GDM1 (cell line): ENCODE measurements at regions not wholly inside any gene's neighbourhood (a gene's known extent, or its start where the extent isn't known, plus 50 kb on each side); places are given as distances from the start of the nearest gene placed in this dataset.
"Not testable (repeated sequence)": the region's sequence is repeated elsewhere in the genome, so short reads cannot be mapped to it uniquely, and the experiment has no call there.

ENCODE experiments used
- DNase-seq: peaks from one replicate; lab custom pipeline; 2025; lab: John Stamatoyannopoulos, UW

DNA sequence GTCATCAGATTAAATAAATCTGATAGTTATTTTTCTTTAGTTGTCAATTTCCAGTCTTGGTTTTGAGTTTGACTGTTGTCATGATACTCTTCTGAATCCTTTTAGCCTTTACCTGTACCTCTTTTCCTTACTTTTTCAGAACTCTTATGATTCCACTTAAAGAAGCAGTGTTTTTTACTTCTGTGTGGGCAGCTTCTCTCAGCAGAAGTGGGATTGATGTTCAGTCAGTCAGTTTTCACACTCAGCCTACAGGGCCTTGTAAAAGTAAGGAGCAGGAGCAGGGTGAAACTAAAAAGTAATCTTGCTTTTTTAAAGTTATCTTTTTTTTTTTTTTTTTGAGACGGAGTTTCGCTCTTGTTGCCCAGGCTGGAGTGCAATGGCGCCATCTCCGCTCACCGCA is 75.1 kb downstream of the HAUS1 start:
- no peak for DNase-seq

DNA sequence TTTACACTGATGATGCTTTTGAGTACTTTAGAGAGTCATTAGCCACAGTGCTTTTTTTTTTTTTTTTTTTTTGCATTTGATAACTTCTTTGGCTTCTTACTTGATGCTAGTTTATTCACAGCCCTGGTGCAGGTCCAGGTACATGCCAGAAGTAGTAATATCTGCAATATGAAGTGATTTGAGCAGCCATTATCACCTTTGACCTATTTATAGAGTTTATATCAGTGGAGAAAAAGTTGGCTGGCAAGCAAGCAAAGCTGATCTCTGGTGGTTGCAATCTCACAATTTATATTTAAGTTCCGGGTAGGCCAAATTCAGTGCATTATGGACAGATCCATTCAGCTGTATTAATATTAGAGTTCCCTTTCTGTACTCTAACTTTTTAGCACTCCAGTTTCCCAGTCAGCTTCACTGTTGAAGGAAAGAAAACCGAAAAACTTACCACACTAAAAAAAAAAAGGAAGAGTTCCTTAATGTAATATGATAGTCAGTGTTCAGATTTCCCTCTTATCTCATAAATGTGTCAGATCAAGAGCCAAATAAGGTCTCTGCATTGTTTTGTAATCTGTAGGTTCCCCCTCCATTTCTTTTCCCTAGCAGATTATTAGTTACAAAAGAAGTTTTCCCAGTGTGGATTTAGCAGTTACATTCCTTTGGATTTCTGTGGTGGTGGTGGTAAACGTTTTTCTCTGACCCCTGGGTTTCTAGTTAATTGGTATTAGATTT is 78.6 kb downstream of the HAUS1 start:
- DNase-seq: no peak

DNA sequence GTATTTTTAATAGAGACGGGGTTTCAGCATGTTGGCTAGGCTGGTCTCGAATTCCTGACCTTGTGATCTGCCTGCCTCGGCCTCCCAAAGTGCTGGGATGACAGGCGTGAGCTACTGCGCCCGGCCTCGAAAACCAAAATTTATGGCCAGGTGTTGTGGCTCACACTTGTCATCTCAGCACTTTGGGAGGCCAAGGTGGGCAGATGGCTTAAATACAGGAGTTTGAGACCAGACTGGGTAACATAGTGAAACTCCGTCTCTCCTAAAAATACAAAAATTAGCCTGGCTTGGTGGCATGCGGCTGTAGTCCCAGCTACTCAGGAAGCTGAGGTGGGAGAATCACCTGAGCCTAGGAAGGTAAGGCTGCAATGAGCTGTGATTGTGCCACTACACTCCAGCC is 80.1 kb downstream of the HAUS1 start:
- DNase-seq: not testable (repeated sequence)

DNA sequence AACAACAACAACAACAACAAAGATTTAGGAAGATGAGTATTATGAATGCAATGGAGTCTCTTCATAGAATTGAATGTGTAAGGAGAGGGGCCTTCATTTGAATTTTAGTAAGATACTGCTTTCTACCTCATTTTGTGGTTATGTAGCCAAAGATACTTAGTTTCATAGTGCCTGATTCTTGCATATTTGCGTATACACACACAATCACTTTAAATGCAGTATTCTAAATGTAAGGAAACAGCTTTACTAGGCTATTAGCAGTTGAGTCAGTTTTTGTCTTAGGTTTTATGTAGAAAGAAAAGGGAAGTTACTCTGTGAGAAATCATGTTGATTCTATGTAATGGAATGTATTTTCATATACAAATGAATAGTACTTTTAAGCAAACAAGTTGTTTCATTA is 80.5 kb downstream of the HAUS1 start:
- DNase-seq: no peak

DNA sequence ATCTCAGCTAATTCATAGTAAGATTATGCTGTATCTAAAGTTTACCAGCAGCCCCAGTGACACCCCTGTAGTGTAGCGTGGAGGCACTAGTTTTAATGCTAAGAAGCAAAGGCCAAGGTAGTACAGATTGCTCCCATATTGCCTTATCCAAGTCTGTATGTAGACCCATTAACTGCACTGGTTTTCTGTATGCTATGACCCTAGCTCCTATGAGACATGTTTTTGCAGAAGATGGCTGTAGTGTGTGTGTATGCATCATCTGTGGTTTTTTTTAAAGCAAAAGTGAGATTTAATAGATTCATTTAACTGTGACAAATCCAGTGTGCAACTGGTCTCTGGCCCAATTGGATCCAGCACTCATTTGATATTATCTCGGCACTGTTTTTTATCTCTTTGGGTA is 86.5 kb downstream of the HAUS1 start:
- DNase-seq: no peak

DNA sequence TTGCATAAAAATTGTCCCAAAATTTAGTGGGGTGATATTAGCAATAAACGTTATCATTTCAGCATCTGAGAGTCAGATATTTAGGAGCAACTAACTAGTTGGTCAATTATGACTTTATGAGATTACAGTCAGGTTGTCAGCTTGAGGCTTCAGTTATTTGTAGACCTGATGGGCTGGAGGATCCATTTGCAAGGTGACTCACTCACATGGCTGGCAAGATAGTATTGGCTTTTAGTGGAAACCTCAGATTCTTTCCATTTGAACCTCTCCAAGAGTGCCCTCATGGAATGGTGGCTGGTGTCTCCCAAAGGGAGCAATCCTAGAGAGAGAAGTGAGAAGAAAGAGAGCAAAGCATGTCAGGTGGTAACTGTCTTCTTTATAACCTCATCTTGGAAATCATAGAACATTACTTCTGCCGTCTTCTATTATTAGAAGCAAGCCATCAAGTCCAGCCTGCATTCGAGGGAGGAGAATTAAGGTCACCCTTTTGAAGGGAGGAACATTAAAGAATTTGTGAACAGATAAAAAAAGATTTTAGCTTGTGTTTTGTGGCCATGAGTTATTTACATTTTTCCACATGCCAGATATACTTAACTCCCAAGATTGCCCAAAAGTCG is 92.5 kb downstream of the HAUS1 start:
- no peak for DNase-seq

DNA sequence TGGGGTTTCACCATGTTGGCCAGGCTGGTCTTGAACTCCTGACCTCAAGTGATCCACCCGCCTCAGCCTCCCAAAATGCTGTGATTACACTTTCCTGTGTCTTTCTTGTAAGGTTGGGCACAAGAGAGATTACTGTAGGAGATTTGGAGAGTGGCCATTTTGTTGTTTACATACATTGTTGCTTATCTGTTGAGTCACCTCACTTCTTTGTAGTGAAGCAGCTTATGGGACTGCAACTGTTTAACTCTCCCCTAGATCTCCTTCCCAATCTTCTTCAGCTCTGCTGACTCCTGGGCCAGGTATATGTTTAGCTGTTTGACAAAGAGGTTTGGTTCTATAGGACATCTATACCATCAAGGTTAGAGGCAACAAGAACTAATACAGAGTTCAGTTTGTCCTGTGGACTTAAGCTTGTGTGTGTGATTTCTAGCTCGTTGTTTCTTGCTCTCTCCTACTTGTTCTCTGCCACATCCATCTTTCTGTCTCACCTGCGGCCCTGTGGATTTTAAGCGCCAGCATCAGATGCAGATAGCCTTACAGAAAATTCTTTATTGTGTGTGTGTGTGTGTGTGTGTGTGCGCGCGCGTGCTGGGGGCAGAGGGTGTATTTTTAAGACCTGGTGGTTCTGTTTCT is 95.4 kb downstream of the HAUS1 start:
- DNase-seq: no peak

DNA sequence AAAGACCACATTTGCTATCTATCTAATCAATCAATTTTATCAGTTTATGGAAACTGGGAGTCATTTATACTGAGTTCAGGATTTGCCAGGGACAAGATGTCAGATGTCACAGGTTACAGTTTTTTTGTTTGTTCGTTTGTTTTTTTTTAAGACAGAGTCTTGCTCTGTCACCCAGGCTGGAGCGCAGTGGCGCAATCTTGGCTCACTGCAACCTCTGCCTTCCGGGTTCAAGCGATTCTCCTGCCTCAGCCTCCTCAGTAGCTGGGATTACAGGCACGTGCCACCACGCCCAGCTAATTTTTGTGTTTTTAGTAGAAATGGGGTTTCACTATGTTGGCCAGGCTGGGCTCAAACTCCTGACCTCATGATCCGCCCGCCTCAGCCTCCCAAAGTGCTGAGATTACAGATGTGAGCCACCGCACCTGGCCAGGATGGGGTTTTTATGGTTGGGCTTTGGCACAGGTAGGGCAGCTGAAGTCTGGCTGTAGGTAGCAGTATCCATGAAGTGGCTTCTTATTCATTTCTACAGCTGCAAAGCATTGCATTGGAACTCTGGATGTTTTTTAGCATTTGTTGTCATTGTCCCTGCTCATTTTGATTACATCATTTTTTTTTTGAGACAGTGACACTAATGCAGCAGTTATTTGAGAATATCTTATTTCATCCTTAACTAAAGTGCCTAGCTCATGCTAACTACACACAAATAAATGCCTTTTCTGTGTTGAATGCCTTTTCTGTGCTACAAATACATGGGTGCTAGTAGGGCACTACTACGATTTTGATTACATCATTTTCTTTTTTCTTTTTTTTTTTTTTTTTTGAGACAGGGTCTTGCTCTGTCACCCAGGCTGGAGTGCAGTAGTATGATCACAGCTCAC is 96.2 kb downstream of the HAUS1 start:
- DNase-seq: not testable (repeated sequence)

DNA sequence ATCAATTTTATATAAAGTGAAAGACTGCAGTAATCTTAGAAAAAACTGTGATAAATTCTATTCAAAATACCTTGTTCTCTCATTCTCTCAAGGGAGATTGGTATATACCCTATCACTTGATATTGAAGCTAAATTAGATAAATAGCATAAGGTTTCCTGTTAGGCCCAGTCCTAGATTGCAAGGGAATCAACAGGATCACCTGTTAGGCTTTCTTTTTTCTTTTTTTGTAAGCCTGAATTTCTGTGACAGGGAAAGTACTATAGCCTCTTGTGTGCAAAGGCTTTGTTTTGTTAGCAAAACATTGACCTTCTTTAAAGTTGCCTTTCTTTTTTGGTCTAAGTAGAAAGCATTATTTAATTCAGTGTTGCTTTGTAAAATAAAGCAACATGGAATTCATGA is 100.0 kb downstream of the HAUS1 start:
- no peak for DNase-seq

DNA sequence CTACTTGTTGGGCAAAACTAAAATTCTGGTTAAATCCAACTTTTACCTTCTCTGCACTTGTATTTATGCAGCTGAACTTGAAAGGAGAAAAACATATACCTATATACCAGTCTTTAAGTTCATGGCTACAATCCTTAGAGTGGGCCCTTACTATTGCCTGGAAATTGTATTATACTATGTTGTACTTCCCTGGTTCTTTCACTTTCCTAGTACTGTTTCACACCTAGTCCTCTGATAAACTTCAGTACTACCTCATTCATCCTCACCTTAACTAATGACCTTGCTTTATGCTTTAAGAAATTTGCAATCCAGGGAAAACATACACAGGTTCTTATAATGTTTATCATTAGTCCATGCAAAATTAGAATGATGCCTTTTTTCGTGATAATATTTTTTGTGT is 103.8 kb downstream of the HAUS1 start:
- no peak for DNase-seq

DNA sequence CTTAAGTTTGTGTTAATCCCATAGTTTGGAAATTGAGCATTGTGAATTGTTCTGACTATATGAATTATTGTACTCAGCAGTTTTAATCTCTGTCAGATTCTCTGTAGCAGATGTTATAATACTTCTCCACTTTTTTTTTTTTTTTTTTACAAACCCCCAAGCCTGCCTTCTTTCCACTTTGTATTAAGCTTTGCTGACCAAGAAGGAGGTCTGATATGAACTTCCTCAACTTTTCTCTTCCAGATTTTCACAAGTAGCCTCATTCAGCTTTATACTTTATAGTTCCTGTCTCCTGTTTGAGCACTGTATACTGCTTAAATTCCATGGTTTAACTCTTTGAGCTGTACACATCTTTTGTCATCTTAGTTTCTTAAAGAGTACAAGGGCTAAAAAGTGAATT is 105.0 kb downstream of the HAUS1 start:
- DNase-seq: no peak

DNA sequence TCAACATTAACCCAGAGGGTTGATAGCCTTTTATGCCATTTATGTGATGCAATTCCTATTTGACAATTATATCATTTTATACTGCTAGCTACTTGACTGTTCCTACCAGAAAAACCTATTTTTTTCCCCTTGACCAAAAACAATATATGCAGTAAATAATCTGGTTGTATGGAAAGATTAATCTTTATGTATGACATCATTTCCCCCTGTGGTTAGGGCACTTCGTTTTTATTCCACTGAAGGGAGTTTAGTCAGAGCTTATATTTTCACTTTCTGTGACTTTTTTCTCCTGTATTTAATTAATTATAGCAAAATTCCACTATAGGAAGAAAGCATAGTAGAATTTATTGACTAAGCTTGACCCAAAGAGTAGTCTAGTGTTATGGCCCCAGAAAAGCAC is 107.6 kb downstream of the HAUS1 start:
- DNase-seq: no peak

DNA sequence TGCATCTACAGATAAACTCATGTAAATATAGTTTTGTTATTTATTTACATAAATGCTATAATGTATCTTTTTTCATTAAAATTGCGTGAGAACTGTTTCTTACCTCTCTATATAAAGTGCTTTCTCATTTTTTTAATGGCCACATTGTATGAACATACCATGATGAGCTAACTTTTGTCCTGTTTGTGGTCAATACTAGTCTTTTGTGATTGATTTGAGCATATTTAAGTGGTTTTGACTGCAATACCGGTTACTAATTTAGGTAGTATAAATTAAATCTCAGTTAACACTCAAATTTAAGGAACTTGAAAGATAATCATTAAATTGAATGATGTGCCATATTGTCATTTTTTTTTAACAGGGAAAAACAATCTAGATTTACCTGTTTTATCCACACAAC is 108.2 kb downstream of the HAUS1 start:
- no peak for DNase-seq

DNA sequence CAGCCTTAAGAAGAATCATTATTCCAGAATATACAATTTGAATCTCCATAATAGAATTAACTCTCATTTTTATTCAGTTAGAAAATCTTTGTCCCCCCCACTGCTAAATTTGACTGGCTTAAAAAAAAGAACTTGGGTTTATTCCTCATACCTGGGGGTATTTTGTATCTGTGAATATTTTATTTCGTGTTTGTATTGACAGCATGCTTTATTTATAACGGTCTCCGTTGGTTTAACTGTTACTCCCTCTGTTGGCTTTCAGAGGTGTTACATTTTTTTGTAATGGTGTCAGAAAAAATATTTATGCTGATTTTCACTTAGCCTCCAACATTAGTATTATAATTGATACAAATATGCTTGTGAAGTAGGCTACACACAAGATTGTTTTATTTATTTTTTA is 109.1 kb downstream of the HAUS1 start:
- DNase-seq: no peak

DNA sequence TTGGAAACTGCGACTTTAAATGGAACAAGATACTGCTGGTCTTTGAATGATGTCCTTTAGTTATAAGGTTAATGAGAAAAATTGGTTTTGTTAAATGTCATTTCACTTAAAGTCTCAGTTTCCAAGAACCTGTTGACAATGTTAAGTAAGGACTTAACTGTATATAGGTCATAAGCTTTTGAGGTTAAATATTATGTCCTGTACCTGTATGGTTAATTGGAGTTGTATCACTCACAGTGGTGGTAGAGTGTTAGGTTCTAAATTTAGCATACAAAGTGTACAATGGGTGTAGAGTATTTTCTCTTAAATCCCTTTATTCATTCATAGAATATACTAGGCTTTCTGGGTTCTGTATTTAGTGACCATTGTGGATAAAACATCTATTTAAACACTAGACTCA is 110.2 kb downstream of the HAUS1 start:
- DNase-seq: no peak

DNA sequence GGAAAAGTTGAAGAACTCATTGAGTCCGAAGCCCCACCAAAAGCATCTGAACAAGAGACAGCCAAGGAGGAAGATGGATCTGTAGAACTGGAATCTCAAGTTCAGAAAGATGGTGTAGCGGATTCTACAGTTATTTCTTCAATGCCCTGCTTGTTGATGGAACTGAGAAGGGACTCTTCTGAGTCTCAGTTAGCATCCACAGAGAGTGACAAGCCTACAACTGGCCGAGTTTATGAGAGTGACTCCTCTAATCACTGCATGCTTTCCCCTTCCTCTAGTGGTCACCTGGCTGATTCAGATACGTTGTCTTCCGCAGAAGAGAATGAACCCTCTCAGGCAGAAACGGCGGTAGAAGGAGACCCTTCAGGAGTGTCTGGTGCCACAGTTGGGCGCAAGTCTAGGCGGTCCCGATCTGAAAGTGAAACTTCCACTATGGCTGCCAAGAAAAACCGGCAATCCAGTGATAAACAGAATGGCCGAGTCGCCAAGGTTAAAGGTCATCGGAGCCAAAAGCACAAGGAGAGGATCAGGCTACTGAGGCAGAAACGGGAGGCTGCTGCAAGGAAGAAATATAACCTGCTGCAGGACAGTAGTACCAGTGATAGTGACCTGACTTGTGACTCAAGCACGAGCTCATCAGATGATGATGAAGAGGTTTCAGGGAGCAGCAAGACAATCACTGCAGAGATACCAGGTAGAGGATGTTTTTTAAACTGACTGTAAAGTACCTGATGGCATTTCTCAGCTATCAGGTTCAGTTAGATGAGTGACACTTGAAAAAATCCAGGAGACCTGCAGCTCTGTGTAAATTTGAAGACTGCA is 111.9 kb downstream of the HAUS1 start:
- no peak for DNase-seq

DNA sequence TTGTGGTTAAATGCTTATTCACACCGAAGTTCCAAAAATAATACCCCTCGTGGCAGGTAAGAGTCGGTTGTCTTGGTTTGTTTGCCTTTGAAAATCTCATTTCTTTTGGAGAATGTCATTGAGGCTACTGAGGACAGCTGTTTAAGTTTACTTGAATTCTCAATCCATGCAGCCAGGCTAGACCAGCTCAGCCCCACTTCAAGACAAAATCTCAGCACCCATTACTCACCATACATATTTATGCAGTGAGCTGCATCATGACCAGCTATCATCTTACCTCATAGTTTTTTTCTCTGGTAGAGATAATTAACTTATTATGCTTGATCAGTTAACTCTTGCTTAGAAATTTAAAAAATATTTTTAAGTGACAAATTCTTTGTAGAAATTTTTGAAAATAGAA is 115.9 kb downstream of the HAUS1 start:
- DNase-seq: no peak

DNA sequence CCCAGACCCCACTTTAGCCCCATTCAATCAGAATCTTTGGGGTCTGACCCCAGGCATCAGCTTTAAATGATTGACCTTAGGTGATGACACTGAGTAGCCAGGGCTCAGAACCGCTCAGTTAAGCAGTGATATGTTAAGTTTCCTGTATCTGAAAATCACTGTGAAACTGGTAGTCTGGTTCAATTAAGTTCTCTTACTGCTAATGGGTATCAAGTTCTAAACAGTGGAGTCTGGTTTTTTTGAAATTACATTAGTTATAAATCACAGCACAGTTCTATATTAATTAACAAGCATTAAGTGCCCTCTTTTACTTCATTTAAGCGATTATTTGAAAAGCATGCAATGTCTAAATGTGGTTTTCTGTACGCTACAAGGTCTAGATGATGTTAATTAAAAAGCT is 117.9 kb downstream of the HAUS1 start:
- no peak for DNase-seq

DNA sequence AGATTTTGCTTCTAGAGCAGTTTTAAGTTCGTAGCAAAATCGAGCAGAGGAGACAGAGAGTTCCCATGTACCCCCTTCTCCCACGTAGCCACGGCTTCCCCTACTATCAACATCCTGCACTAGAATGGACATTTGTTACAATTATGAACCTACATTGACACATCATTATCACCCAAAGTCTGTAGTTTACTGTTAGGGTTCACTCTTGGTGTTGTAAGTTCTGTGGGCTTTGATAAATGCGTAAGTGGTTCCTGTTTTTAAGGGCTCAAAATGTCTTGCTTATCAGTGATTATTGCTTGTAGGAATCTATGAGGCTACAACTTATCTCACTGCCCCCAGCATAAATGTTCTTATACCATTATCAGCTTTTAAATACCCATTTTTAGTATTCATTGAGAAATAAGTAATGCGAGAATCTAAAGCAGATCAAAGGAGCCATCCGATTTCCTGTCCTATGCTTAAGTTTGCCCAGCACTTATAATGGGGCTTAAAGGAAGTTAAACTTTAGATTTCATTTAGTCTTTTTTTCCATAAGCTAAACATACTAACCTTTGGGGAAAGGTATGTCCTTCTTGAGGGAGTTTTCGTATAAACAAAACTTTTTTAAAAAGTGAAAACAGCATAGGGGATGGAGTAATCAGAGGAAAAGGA is 118.7 kb downstream of the HAUS1 start:
- no peak for DNase-seq

DNA sequence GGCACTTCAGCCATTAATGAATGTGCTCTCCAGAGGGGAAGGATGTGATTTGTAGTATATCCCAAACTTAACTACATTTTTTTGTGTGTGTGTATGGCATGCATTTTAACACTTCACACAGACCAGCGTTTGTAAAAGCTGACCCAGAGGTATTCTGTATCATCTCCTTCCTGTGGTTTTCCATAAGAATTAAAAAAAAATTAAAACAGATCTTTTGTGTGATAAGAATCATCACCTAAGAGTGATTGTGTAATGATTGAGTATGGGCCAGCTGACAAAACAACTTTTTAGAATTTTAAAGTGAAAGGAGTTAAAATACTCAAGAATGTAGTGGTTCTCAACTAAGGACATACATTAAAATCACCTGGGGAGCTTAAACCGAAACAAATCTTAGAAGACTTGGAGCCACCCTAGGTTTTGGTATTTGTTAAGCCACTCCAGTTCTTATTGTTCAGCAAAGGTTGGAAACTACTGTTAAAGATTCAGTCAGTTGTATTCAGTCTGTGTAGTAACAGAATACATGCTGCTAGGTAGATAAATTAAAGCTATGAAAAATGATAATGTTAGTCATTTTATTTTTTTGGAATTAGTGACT is 120.1 kb downstream of the HAUS1 start:
- no peak for DNase-seq

DNA sequence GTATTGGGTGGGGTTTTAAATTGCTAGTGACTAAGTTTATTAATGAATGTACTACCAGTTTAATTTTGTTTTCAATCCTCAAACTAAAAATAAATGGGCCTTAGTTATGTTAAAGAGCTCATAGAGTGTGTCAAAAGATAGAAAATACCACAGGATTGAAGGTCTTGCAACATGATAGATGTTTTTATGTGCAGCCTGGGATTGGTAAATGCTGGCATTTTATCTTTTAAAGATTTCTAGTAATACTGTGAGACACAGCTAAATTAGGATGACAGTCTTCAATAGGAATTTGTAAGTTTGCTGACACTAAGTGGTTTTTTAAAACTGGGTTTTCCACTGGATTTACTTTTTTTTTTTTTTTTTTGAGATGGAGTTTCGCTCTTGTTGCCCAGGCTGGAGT is 122.3 kb downstream of the HAUS1 start:
- no peak for DNase-seq
